ENCODE measurements at regions not wholly inside any gene's neighbourhood (a gene's known extent, or its start where the extent isn't known, plus 50 kb on each side); places are given as distances from the start of the nearest gene placed in this dataset.
A peak's percentile ranks its signal among the peaks of the same experiment; 100 is the strongest.

- Mint-ChIP-seq H3K9me3 (ENCODE audit: low read depth) (peaks cover 2% of the 10 kb centered on the region), H3K4me1 (ENCODE audit: low read depth) (peaks cover 7% of the 10 kb centered on the region), H3K27ac (ENCODE audit: unreplicated experiment) (no peak overlapping the region), H3K36me3 (ENCODE audit: low read depth) (no peaks in the 10 kb centered on the region), H3K4me3 (ENCODE audit: unreplicated experiment) (no peak overlapping the region), H3K27me3 (ENCODE audit: low read depth) (no peaks in the 10 kb centered on the region)
- DNase-seq (ENCODE audit: low spot score) = no peak
- TF ChIP-seq CTCF (IDR thresholded peaks at IDR 0.05) = no peak
Observed at GRCh38 chr6:156016186-156016976, 560.7 kb upstream of the NOX3 start.

DNA sequence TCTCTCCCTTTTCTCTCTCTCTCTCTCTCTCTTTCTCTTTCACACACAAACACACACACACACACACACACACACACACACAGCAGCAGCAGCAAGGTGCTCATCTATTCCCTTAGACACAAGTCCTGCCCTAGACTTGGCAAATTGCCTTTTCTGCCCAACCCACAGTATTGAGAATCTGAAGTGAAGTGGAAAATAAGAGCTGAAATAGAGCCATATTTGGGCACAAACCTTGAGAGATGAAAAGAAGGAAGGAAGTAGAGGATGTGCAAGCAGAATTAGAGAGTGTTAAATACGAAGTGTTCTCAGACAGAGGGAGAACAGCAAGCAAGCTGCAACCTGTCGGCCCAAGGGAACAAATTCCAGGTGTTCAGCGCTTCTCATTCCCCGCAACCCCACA is 557.5 kb upstream of the NOX3 start:
- no peak overlapping the region for H3K4me3 Mint-ChIP-seq (ENCODE audit: unreplicated experiment)
- no peaks in the 10 kb centered on the region for H3K4me1 Mint-ChIP-seq (ENCODE audit: low read depth)
- peaks cover 2% of the 10 kb centered on the region for H3K9me3 Mint-ChIP-seq (ENCODE audit: low read depth)
- TF ChIP-seq CTCF (IDR thresholded peaks at IDR 0.05) = no peak
- no peak for DNase-seq (ENCODE audit: low spot score)
- H3K27ac Mint-ChIP-seq (ENCODE audit: unreplicated experiment) = no peak overlapping the region
- H3K36me3 Mint-ChIP-seq (ENCODE audit: low read depth) = no peaks in the 10 kb centered on the region
- H3K27me3 Mint-ChIP-seq (ENCODE audit: low read depth) = no peaks in the 10 kb centered on the region

DNA sequence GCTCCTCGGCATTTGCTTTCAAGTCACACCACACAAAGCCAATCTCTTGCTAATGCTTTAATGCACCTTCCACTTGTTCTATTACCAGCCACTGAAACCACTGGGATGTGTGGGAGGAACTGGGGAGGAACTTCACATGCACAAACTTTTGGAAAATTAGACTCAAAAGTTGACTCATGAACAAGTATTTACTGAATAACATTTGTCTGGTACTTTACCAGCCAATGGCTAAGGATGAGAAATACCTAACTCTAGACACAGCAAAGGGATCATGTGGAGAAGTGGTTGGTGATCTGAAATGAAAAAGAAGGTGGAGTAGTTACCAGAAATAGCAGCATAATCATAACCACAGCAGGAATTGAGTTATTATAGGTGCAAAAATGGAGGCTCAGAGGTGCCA is 554.0 kb upstream of the NOX3 start:
- no peak overlapping the region for H3K4me3 Mint-ChIP-seq (ENCODE audit: unreplicated experiment)
- H3K9me3 Mint-ChIP-seq (ENCODE audit: low read depth) = no peaks in the 10 kb centered on the region

DNA sequence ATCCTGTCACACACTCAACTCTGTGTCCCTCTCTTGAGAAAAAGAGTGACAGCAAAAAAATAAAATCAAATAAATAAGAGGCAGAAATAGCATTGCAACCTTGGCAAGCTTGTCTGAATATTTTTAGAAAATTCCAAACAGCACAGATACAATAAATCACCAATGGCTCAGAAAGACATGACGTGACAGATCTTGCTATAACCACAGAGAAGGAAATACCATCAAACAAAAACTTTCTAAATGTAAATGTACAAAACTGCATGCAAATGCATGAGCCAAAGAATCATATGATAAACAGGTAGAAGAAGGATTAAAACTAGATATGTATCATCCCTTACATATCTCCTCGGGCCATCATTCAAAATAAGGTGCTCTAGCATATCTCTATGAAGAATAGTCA is 549.2 kb upstream of the NOX3 start:
- H3K4me3 Mint-ChIP-seq (ENCODE audit: unreplicated experiment) = no peak overlapping the region
- H3K27me3 Mint-ChIP-seq (ENCODE audit: low read depth) = peaks cover 1% of the 10 kb centered on the region
- no peak for TF ChIP-seq CTCF (IDR thresholded peaks at IDR 0.05)
- H3K36me3 Mint-ChIP-seq (ENCODE audit: low read depth) = no peaks in the 10 kb centered on the region
- H3K9me3 Mint-ChIP-seq (ENCODE audit: low read depth) = peaks cover 3% of the 10 kb centered on the region
- H3K27ac Mint-ChIP-seq (ENCODE audit: unreplicated experiment) = peak overlapping the region; percentile 6
- H3K4me1 Mint-ChIP-seq (ENCODE audit: low read depth) = no peaks in the 10 kb centered on the region
- no peak for DNase-seq (ENCODE audit: low spot score)

More for the DNA sequence above, 554.0 kb upstream of the NOX3 start:
- TF ChIP-seq CTCF (IDR thresholded peaks at IDR 0.05) = no peak
- Mint-ChIP-seq H3K36me3 (ENCODE audit: low read depth) (no peaks in the 10 kb centered on the region), H3K27me3 (ENCODE audit: low read depth) (no peaks in the 10 kb centered on the region), H3K27ac (ENCODE audit: unreplicated experiment) (no peak overlapping the region), H3K4me1 (ENCODE audit: low read depth) (no peaks in the 10 kb centered on the region)
- DNase-seq (ENCODE audit: low spot score) = no peak

DNA sequence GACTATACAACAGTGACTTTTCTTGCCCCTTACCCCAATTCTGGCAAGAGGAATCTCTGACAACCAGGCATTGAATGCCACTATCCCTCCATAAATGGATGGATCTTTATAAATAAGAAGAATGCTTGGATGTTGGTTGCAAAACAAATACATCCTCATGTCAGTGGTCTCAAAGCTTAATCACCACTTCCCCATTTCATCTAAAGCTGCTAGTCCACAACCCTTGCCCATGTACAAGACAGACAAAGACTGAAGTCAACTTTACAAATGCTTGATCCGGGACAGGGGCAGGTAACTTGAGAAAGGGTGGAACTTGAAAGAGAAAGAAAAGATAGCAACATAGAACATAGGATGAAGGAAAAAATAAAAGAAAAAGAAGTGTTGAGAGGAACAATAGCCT is 540.5 kb upstream of the NOX3 start:
- no peak for DNase-seq (ENCODE audit: low spot score)
- no peaks in the 10 kb centered on the region for H3K4me1 Mint-ChIP-seq (ENCODE audit: low read depth)
- H3K27me3 Mint-ChIP-seq (ENCODE audit: low read depth) = peaks cover 5% of the 10 kb centered on the region
- peaks cover 9% of the 10 kb centered on the region for H3K9me3 Mint-ChIP-seq (ENCODE audit: low read depth)
- no peak overlapping the region for H3K27ac Mint-ChIP-seq (ENCODE audit: unreplicated experiment)
- no peak overlapping the region for H3K4me3 Mint-ChIP-seq (ENCODE audit: unreplicated experiment)
- no peaks in the 10 kb centered on the region for H3K36me3 Mint-ChIP-seq (ENCODE audit: low read depth)
- TF ChIP-seq CTCF (IDR thresholded peaks at IDR 0.05) = no peak
